ENCODE measurements at regions not wholly inside any gene's neighbourhood (a gene's known extent, or its start where the extent isn't known, plus 50 kb on each side); places are given as distances from the start of the nearest gene placed in this dataset.
A peak's percentile ranks its signal among the peaks of the same experiment; 100 is the strongest.

DNA sequence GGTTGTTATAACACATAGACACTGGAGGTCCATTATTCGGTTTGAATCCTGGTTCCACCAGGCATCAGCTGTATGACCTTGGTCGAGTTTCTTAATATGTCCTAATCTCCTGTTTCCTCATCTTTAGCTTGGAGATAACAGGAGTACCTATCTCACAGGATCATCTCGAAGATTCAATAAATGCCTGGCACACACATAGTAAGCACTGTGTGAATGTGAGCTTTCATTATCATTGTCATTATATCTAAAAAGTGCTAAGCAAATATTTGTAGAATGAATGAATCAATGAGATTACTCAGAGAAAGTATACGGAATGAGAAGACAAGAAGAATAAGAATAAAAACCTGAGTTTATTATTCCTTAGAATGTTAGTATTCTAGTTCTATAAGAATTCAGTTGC is 227.4 kb upstream of the CFAP20DC start:
- Mint-ChIP-seq H3K27me3 (peaks cover 5% of the 10 kb centered on the region), H3K36me3 (ENCODE audit: insufficient read depth) (no peaks in the 10 kb centered on the region), H3K4me1 (ENCODE audit: low read depth) (peaks cover 2% of the 10 kb centered on the region), H3K27ac (no peak overlapping the region), H3K9me3 (ENCODE audit: low read depth) (no peaks in the 10 kb centered on the region), H3K4me3 (ENCODE audit: low read depth) (no peak overlapping the region)
- TF ChIP-seq, protein P1, sequence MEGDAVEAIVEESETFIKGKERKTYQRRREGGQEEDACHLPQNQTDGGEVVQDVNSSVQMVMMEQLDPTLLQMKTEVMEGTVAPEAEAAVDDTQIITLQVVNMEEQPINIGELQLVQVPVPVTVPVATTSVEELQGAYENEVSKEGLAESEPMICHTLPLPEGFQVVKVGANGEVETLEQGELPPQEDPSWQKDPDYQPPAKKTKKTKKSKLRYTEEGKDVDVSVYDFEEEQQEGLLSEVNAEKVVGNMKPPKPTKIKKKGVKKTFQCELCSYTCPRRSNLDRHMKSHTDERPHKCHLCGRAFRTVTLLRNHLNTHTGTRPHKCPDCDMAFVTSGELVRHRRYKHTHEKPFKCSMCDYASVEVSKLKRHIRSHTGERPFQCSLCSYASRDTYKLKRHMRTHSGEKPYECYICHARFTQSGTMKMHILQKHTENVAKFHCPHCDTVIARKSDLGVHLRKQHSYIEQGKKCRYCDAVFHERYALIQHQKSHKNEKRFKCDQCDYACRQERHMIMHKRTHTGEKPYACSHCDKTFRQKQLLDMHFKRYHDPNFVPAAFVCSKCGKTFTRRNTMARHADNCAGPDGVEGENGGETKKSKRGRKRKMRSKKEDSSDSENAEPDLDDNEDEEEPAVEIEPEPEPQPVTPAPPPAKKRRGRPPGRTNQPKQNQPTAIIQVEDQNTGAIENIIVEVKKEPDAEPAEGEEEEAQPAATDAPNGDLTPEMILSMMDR (IDR thresholded peaks at IDR 0.05; ENCODE audit: unreplicated experiment) = no peak
- no peak for DNase-seq (ENCODE audit: low spot score, unreplicated experiment)

DNA sequence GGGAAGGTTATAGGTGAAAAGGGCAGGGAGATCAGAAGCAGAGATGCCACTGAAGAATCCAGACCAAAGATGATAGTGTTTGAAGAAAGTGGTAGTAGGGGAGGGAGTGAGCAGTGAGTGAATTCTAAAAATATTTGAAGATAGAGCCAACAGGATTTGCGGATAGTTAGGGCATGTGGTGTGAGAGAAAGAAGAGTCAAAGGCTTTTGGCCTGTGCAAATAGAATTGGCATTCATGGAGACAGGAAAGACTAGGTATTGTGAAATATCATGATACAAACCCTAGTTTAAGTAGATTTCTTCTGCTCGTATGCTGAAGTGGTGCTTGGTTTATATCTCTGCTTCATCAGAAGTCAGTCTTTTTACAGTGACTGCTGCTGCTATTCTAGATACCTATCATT is 224.2 kb upstream of the CFAP20DC start:
- TF ChIP-seq, protein P1 (IDR thresholded peaks at IDR 0.05; ENCODE audit: unreplicated experiment) = no peak
- Mint-ChIP-seq H3K36me3 (ENCODE audit: insufficient read depth) (no peaks in the 10 kb centered on the region), H3K9me3 (ENCODE audit: low read depth) (no peaks in the 10 kb centered on the region), H3K27ac (peak overlapping the region; percentile 23), H3K27me3 (peaks cover 5% of the 10 kb centered on the region), H3K4me1 (ENCODE audit: low read depth) (peaks cover 2% of the 10 kb centered on the region), H3K4me3 (ENCODE audit: low read depth) (no peak overlapping the region)
- DNase-seq (ENCODE audit: low spot score, unreplicated experiment) = no peak

DNA sequence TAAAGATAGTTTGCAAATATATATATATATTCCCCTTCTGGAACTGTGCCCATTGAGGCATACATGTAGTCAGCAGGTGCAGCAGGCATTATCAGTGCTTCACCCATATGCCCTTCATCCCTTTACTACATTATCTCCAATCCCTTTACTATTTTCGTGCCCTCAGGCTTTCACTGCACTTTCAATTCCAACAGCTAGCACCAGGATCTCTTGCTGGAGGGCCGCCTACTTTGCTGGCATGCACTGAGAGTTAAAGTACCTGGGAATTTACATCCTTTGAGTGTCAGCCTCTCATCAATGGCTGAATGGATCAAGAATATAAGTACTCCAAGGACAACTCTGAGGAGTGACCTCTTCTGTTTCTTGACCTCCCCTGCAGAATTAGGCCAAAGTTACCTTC is 222.1 kb upstream of the CFAP20DC start:
- no peak overlapping the region for H3K4me3 Mint-ChIP-seq (ENCODE audit: low read depth)
- H3K27me3 Mint-ChIP-seq = peaks cover 5% of the 10 kb centered on the region
- H3K27ac Mint-ChIP-seq = no peak overlapping the region
- no peak for DNase-seq (ENCODE audit: low spot score, unreplicated experiment)
- TF ChIP-seq, protein P1 (IDR thresholded peaks at IDR 0.05; ENCODE audit: unreplicated experiment) = no peak
- H3K36me3 Mint-ChIP-seq (ENCODE audit: insufficient read depth) = no peaks in the 10 kb centered on the region
- H3K9me3 Mint-ChIP-seq (ENCODE audit: low read depth) = no peaks in the 10 kb centered on the region
- peaks cover 2% of the 10 kb centered on the region for H3K4me1 Mint-ChIP-seq (ENCODE audit: low read depth)

DNA sequence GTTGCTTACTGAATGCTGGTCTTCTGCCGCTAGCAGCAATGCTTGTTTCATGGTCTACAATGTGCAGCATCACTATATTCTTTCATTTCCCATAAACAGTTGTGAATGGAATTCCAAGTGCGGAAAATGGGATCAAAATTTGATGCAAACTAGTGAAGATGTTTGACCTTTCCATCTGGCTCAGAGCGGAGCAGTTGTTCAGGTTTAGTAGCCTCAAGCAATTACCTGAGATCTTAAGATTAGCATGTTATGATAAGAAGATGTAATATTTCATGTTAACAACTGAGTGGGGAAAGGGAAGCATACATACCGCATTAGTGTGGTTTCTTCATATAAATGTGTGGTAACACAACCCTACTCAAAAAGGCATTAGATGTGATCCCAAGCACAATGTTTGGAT is 221.1 kb upstream of the CFAP20DC start:
- TF ChIP-seq, protein P1 (IDR thresholded peaks at IDR 0.05; ENCODE audit: unreplicated experiment) = no peak
- Mint-ChIP-seq H3K27ac (no peak overlapping the region), H3K4me3 (ENCODE audit: low read depth) (no peak overlapping the region)

DNA sequence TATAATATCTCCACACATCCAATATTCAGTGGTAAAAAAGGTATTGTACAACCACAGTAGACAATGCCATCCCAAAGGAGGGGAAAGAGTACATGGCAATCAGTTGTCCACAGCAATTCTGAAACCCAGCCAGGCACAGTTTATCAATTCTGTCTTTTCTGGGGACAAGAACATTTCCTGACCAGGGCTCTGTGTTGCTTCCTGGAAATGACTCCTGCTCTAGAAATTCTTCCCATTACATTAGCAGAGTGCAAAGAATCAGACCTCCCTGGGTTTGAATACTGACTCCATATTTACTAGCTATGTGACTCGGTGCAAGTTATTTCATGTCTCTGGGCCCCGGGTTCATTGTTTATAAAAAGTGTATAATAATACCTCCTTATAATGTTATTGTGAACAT is 220.4 kb upstream of the CFAP20DC start:
- no peaks in the 10 kb centered on the region for H3K9me3 Mint-ChIP-seq (ENCODE audit: low read depth)

More for the DNA sequence above, 221.1 kb upstream of the CFAP20DC start:
- no peaks in the 10 kb centered on the region for H3K4me1 Mint-ChIP-seq (ENCODE audit: low read depth)
- H3K27me3 Mint-ChIP-seq = peaks cover 5% of the 10 kb centered on the region
- DNase-seq (ENCODE audit: low spot score, unreplicated experiment) = no peak
- H3K9me3 Mint-ChIP-seq (ENCODE audit: low read depth) = no peaks in the 10 kb centered on the region
- no peaks in the 10 kb centered on the region for H3K36me3 Mint-ChIP-seq (ENCODE audit: insufficient read depth)

More for the DNA sequence above, 220.4 kb upstream of the CFAP20DC start:
- TF ChIP-seq, protein P1 (IDR thresholded peaks at IDR 0.05; ENCODE audit: unreplicated experiment) = no peak
- H3K27me3 Mint-ChIP-seq = peaks cover 5% of the 10 kb centered on the region
- no peaks in the 10 kb centered on the region for H3K4me1 Mint-ChIP-seq (ENCODE audit: low read depth)
- H3K36me3 Mint-ChIP-seq (ENCODE audit: insufficient read depth) = no peaks in the 10 kb centered on the region
- no peak for DNase-seq (ENCODE audit: low spot score, unreplicated experiment)
- H3K4me3 Mint-ChIP-seq (ENCODE audit: low read depth) = no peak overlapping the region
- no peak overlapping the region for H3K27ac Mint-ChIP-seq

Measured in progenitor cell of endocrine pancreas (in vitro differentiated cells).